ENCODE measurements at regions not wholly inside any gene's neighbourhood (a gene's known extent, or its start where the extent isn't known, plus 50 kb on each side); places are given as distances from the start of the nearest gene placed in this dataset.

DNA sequence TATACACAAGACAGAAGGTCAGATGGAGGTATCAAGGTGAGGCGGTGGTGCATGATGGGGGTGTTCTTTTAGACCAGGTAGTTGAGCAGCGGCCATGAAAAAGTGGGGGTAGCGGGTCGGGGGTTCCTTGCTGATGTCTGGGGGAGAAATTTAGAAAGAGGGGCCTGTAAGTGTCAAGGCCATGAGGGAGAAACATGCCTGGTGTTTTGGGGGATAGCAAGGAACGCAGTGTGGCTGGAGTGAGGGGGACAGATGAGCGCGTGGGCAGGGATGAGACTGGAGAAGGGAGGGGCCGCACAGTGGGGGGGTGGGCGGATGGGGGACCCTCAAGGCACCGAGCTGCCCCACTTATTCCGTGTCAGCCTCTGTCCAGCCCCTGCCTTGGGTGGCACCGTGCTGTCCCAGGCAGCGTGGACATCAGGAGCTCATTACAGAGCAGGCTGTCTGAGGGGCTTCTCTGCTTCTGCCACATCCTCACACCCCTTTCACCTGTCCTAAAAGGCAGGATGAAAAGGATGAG lies 143.3 kb downstream of the SMAD6 start:
- H3K27me3 ChIP-seq (replicated peaks in 1 of 4; ENCODE audit: control insufficient read depth in 3 of 4, extremely low read depth in 1 of 4, insufficient read depth in 3 of 4, low read length in 3 of 4): peaks cover 7 to 36% (median 29%) of the 10 kb centered on the region in 4 experiments
- H2BK5ac ChIP-seq (ENCODE audit: low read depth, low read length): no peak overlapping the region
- H3K9me3 ChIP-seq (ENCODE audit: insufficient read depth in 2 of 2, low read depth in 1 of 2, low read length in 1 of 2): no peaks in the 10 kb centered on the region
- H3K9ac ChIP-seq (replicated peaks in 1 of 4; ENCODE audit: extremely low read depth in 1 of 4, low read depth in 3 of 4, low read length in 3 of 4): no peak overlapping the region
- peaks cover 0 to 9% (median 4%) of the 10 kb centered on the region in 4 experiments; a peak in 4 of 7 replicates for H3K4me1 ChIP-seq (replicated peaks in 1 of 4; ENCODE audit: control insufficient read depth in 3 of 4, insufficient read depth in 4 of 4, low read length in 3 of 4)
- no peaks in the 10 kb centered on the region for H3K36me3 ChIP-seq (ENCODE audit: control insufficient read depth in 2 of 4, insufficient read depth in 4 of 4, low read length in 3 of 4)
- no peak overlapping the region for H2BK12ac ChIP-seq (ENCODE audit: low read depth, low read length)
- H3K4me3 ChIP-seq (ENCODE audit: extremely low read depth in 1 of 4, insufficient read depth in 2 of 4, low read depth in 3 of 4, low read length in 4 of 4): no peak overlapping the region
- no peak overlapping the region for H2BK15ac ChIP-seq (ENCODE audit: low read length)
- H3K23me2 ChIP-seq (ENCODE audit: low read depth, low read length): no peaks in the 10 kb centered on the region; the same call in 1 of the 2 replicates
- no peaks in the 10 kb centered on the region for H4K20me1 ChIP-seq (replicated peaks in 1 of 2; ENCODE audit: control insufficient read depth in 1 of 2, insufficient read depth in 2 of 2, low read length in 2 of 2)
- no peak overlapping the region for H3K14ac ChIP-seq (ENCODE audit: insufficient read length)
- no peak overlapping the region for H2AK5ac ChIP-seq (ENCODE audit: low read depth, low read length)
- no peak overlapping the region for H3K27ac ChIP-seq (ENCODE audit: low read depth, low read length)
- ChIA-PET POLR2A (ENCODE audit: partially characterized antibody) (no interaction called here), CTCF (ENCODE audit: partially characterized antibody) (interaction anchor here (0.5 to 12.5 kb wide), 12 partner anchors 7 to 241 kb away, joined by 3 to 202 read pairs (median 5); no protein-coding TSS in a partner anchor)
- H3K4ac ChIP-seq (replicated peaks; ENCODE audit: insufficient read length, low read depth, low read length): no peak overlapping the region
- DNase-seq (ENCODE audit: low read depth in 1 of 2, low spot score in 2 of 2) (no peak), FAIRE-seq (no peak)
- no peaks in the 10 kb centered on the region for H3K79me1 ChIP-seq (ENCODE audit: low read depth, low read length)
- TF ChIP-seq CBX8 (IDR thresholded peaks at IDR 0.05; ENCODE audit: borderline replicate concordance, low read depth, low read length) (no peak), CBX5 (IDR thresholded peaks at IDR 0.05; ENCODE audit: low read depth, low read length) (no peak), BRCA1 (IDR thresholded peaks at IDR 0.05; ENCODE audit: low read depth, low read length) (no peak)
- no peak overlapping the region for H4K8ac ChIP-seq (ENCODE audit: extremely low read depth, insufficient read depth, low read length)
- no peaks in the 10 kb centered on the region; a peak in 1 of 4 replicates for H3K79me2 ChIP-seq (ENCODE audit: control insufficient read depth in 1 of 2, insufficient read depth in 2 of 2, low read length in 2 of 2)
- no peak overlapping the region for H3K4me2 ChIP-seq (ENCODE audit: insufficient read depth in 1 of 2, low read depth in 2 of 2, low read length in 2 of 2)
- H3K18ac ChIP-seq (ENCODE audit: extremely low read depth, low read length): no peak overlapping the region
- no peak overlapping the region for H2BK20ac ChIP-seq (ENCODE audit: low read length)
- no peak overlapping the region for H2AFZ ChIP-seq (ENCODE audit: low read length)
- no peak overlapping the region for H4K91ac ChIP-seq (replicated peaks; ENCODE audit: insufficient read length, low read length)
- H3K56ac ChIP-seq (replicated peaks; ENCODE audit: insufficient read length, low read depth, low read length): no peak overlapping the region
- H4K5ac ChIP-seq (ENCODE audit: insufficient read length, low read depth, low read length): no peak overlapping the region
- WGBS, 2 experiments (ENCODE audit: extremely low coverage in 1 of 2, insufficient coverage in 1 of 2, insufficient read length in 1 of 2, insufficient replicate concordance in 2 of 2, low coverage in 1 of 2, low lambda C conversion rate in 2 of 2, missing lambda C conversion rate in 1 of 2): 85% methylated on average over 13 of the region's 13 CpGs; no CpG with 5 or more reads in 1 of the 2 experiments
- no peak overlapping the region for H2BK120ac ChIP-seq (replicated peaks; ENCODE audit: low read depth, low read length)
- no peak overlapping the region for H3K23ac ChIP-seq (ENCODE audit: insufficient read length)
